ENCODE measurements at regions not wholly inside any gene's neighbourhood (a gene's known extent, or its start where the extent isn't known, plus 50 kb on each side); places are given as distances from the start of the nearest gene placed in this dataset.

- Histone ChIP-seq H3K79me2 (ENCODE audit: low read length) (no peaks in the 10 kb centered on the region), H3K9me3 (replicated peaks; ENCODE audit: insufficient read depth, low read length) (no peaks in the 10 kb centered on the region; the same call in 1 of the 2 replicates), H3K4me3 (ENCODE audit: low read length) (no peak overlapping the region), H3K4me1 (ENCODE audit: low read length) (no peaks in the 10 kb centered on the region), H4K20me1 (ENCODE audit: insufficient read depth, low read length) (no peaks in the 10 kb centered on the region), H3K9ac (ENCODE audit: low read length) (no peak overlapping the region), H3K27me3 (replicated peaks; ENCODE audit: insufficient read depth, low read length) (no peaks in the 10 kb centered on the region), H3F3A (ENCODE audit: insufficient read depth, low read length) (no peaks in the 10 kb centered on the region), H3K4me2 (ENCODE audit: low read depth, low read length) (no peak overlapping the region), H2AFZ (ENCODE audit: low read length) (no peak overlapping the region), H3K36me3 (replicated peaks; ENCODE audit: insufficient read depth, low read length) (no peaks in the 10 kb centered on the region), H3K9me2 (replicated peaks; ENCODE audit: insufficient read depth, low read length) (no peaks in the 10 kb centered on the region), H3K27ac (ENCODE audit: low read length) (no peak overlapping the region)
- TF ChIP-seq EZH2 (optimal IDR thresholded peaks at IDR 0.05; ENCODE audit: low read depth, low read length), result no peak
- TF ChIP-seq CTCF (IDR thresholded peaks at IDR 0.05; ENCODE audit: low read length), result no peak
- TF ChIP-seq EZH2phosphoT487 (IDR thresholded peaks at IDR 0.05; ENCODE audit: low read length), result no peak
- no peak for DNase-seq
Observed at GRCh38 chr12:59252731-59253130, 332.4 kb upstream of the LRIG3 start.

GRCh38 chr12:59250766-59251165, 330.5 kb upstream of the LRIG3 start:
- no peaks in the 10 kb centered on the region for H3K27me3 ChIP-seq (replicated peaks; ENCODE audit: insufficient read depth, low read length)
- H2AFZ ChIP-seq (ENCODE audit: low read length), result no peak overlapping the region
- TF ChIP-seq EZH2phosphoT487 (IDR thresholded peaks at IDR 0.05; ENCODE audit: low read length) (no peak), CTCF (IDR thresholded peaks at IDR 0.05; ENCODE audit: low read length) (no peak), EZH2 (optimal IDR thresholded peaks at IDR 0.05; ENCODE audit: low read depth, low read length) (no peak)
- no peaks in the 10 kb centered on the region for H3F3A ChIP-seq (ENCODE audit: insufficient read depth, low read length)
- no peak overlapping the region for H3K27ac ChIP-seq (ENCODE audit: low read length)
- no peak overlapping the region for H3K9ac ChIP-seq (ENCODE audit: low read length)
- no peaks in the 10 kb centered on the region for H3K9me2 ChIP-seq (replicated peaks; ENCODE audit: insufficient read depth, low read length)
- no peak overlapping the region for H3K4me2 ChIP-seq (ENCODE audit: low read depth, low read length)
- H3K4me3 ChIP-seq (ENCODE audit: low read length), result no peak overlapping the region
- H3K36me3 ChIP-seq (replicated peaks; ENCODE audit: insufficient read depth, low read length), result no peaks in the 10 kb centered on the region
- no peaks in the 10 kb centered on the region for H4K20me1 ChIP-seq (ENCODE audit: insufficient read depth, low read length)
- no peaks in the 10 kb centered on the region for H3K79me2 ChIP-seq (ENCODE audit: low read length)
- H3K4me1 ChIP-seq (ENCODE audit: low read length), result no peaks in the 10 kb centered on the region
- no peak for DNase-seq
- no peaks in the 10 kb centered on the region; the same call in 1 of the 2 replicates for H3K9me3 ChIP-seq (replicated peaks; ENCODE audit: insufficient read depth, low read length)

GRCh38 chr12:59240048-59240447, 319.7 kb upstream of the LRIG3 start:
- Histone ChIP-seq H2AFZ (ENCODE audit: low read length) (no peak overlapping the region), H3K27me3 (replicated peaks; ENCODE audit: insufficient read depth, low read length) (no peaks in the 10 kb centered on the region), H3K4me3 (ENCODE audit: low read length) (no peak overlapping the region), H3K9me3 (replicated peaks; ENCODE audit: insufficient read depth, low read length) (no peaks in the 10 kb centered on the region), H3K4me1 (ENCODE audit: low read length) (no peaks in the 10 kb centered on the region), H4K20me1 (ENCODE audit: insufficient read depth, low read length) (no peaks in the 10 kb centered on the region), H3K4me2 (ENCODE audit: low read depth, low read length) (no peak overlapping the region), H3K9ac (ENCODE audit: low read length) (no peak overlapping the region), H3K79me2 (ENCODE audit: low read length) (no peaks in the 10 kb centered on the region), H3F3A (ENCODE audit: insufficient read depth, low read length) (no peaks in the 10 kb centered on the region), H3K27ac (ENCODE audit: low read length) (no peak overlapping the region), H3K36me3 (replicated peaks; ENCODE audit: insufficient read depth, low read length) (no peaks in the 10 kb centered on the region), H3K9me2 (replicated peaks; ENCODE audit: insufficient read depth, low read length) (no peaks in the 10 kb centered on the region)
- TF ChIP-seq EZH2 (optimal IDR thresholded peaks at IDR 0.05; ENCODE audit: low read depth, low read length), result no peak
- no peak for TF ChIP-seq EZH2phosphoT487 (IDR thresholded peaks at IDR 0.05; ENCODE audit: low read length)
- TF ChIP-seq CTCF (IDR thresholded peaks at IDR 0.05; ENCODE audit: low read length), result no peak
- no peak for DNase-seq

All from MM.1S (cell line).